ENCODE measurements at regions not wholly inside any gene's neighbourhood (a gene's known extent, or its start where the extent isn't known, plus 50 kb on each side); places are given as distances from the start of the nearest gene placed in this dataset.
"Not testable (repeated sequence)": the region's sequence is repeated elsewhere in the genome, so short reads cannot be mapped to it uniquely, and the experiment has no call there.

DNA sequence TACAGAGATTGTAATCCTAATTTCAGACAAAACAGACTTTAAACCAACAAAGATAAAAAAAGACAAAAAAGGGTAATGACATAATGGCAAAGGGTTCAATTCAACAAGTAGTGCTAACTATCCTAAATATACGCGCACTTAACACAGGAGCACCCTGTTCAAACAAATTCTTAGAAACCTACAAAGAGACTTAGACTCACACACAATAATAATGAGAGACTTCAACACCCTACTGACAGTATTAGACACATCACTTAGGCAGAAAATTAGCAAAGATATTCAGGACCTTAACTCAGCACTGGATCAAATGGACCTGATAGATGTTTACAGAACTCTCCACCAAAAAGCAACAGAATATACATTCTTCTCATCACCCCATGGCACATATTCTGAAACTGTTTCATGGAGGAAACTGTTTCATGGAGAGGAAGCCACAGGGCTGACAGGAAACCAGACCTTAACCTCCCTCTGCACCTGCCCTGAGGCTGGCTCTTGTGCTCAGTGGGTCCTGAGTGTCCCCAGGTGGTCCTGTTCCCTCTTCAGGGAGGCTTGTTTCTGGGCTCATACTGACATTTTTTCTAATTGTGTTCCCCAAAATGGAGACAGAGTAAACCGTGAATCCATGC, 54.7 kb downstream of the OR4M2 start:
- not testable (repeated sequence) for DNase-seq; H3K4me1 Mint-ChIP-seq (ENCODE audit: low read depth); H3K27ac Mint-ChIP-seq; H3K4me3 Mint-ChIP-seq; H3K9me3 Mint-ChIP-seq; H3K27me3 Mint-ChIP-seq (ENCODE audit: insufficient read depth); H3K36me3 Mint-ChIP-seq (ENCODE audit: low read depth)

DNA sequence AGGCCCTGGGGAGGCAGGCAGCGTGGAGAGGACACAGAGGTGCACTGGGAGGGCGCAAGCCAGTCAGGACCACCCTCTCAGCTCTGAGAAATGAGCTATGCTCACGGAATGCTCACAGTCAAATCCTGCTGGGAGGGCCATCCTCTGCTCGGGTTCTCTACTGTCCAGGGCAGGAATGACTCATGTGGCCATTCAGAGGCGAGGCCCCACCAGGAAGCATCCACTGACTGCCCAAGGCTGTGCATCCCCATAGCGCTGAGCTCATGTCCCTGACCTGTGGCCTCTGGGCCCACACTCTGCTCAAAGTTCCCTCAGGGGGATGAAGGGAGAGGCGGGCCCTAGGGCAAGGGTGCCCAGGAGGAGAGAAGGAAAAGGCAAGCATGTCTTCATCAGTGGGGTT, 57.2 kb downstream of the OR4M2 start:
- not testable (repeated sequence) for H3K27me3 Mint-ChIP-seq (ENCODE audit: insufficient read depth); H3K4me3 Mint-ChIP-seq; H3K4me1 Mint-ChIP-seq (ENCODE audit: low read depth)

DNA sequence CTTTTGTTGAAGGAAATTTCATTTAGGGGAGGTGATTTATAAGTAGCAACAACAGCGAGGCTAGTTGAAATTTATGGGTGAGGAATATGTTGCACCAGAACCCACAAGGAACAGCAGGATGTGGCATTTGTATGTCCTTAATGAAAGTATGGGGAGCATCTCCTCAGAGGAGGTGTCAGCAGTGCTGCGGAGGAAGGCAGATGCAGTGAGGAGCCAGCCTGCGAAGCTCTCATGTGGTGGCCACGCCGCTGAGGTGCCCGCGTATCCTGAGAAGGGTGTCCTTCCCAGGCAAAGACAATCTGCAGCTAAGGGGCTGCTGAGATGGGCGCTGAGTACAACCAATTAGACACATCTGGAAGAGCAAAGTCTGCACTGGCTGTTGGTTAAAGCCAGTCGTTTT, 60.8 kb downstream of the OR4M2 start:
- H3K4me1 Mint-ChIP-seq (ENCODE audit: low read depth); H3K27ac Mint-ChIP-seq: not testable (repeated sequence)

More for the DNA sequence above, 57.2 kb downstream of the OR4M2 start:
- not testable (repeated sequence) for H3K9me3 Mint-ChIP-seq; DNase-seq; H3K36me3 Mint-ChIP-seq (ENCODE audit: low read depth); H3K27ac Mint-ChIP-seq

DNA sequence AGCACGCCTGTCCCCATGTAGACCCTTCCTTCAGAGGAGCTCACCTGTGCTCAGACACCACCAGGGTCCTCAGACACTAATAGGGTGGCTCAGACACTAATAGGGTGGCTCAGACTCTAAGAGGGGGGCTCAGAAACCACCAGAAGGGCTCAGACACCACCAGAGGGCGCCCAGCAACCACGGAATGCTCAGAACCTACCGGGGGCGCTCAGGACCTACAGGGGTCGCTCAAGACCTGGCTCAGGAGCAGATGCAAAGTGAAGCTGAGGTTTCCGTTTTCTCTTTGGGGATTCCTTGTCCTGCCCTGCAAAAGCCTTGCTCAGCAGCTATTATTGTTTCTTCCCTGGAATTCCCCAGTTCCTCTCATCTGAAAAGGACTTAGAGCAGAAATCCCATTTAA, 67.8 kb downstream of the OR4M2 start:
- H3K4me3 Mint-ChIP-seq; DNase-seq; H3K27ac Mint-ChIP-seq; H3K9me3 Mint-ChIP-seq; H3K36me3 Mint-ChIP-seq (ENCODE audit: low read depth); H3K27me3 Mint-ChIP-seq (ENCODE audit: insufficient read depth); H3K4me1 Mint-ChIP-seq (ENCODE audit: low read depth): not testable (repeated sequence)

More for the DNA sequence above, 60.8 kb downstream of the OR4M2 start:
- H3K36me3 Mint-ChIP-seq (ENCODE audit: low read depth); H3K9me3 Mint-ChIP-seq; H3K27me3 Mint-ChIP-seq (ENCODE audit: insufficient read depth); DNase-seq; H3K4me3 Mint-ChIP-seq: not testable (repeated sequence)

DNA sequence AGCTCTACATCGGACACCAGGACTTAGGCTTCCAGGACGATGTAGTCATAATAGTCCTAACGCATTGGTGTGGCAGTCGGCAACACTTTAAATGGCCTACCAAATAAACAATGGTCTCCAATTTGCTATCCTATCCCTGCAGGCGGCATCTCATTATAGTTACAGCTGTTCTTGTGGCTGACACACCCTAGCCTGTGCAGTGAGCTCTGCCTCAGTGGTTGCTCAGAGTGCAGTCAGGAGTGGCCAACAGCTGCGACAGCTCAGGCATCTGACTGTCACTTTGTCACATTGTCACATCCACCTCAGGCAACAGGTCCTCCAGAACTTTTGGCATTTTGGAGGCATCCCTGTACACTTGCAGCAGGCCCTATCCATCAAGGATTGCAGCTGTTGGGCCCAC, 77.9 kb downstream of the OR4M2 start:
- not testable (repeated sequence) for H3K9me3 Mint-ChIP-seq; H3K4me3 Mint-ChIP-seq; H3K27ac Mint-ChIP-seq; H3K27me3 Mint-ChIP-seq (ENCODE audit: insufficient read depth); DNase-seq; H3K4me1 Mint-ChIP-seq (ENCODE audit: low read depth); H3K36me3 Mint-ChIP-seq (ENCODE audit: low read depth)

DNA sequence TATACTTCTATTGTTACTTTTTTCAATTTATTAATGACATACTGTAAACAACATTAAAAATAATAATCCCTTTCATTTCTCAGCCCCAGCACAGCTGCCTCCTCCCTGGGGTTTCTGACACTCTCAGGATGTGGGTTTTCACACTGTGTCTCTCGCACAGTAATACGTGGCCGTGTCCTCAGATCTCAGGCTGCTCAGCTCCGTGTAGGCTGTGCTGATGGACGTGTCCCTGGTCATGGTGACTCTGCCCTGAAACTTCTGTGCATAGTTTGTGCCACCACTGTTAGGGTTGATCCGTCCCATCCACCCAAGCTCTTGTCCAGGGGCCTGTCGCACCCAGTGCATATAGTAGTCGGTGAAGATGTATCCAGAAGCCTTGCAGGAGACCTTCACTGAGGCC, 80.0 kb downstream of the OR4M2 start:
- not testable (repeated sequence) for H3K27me3 Mint-ChIP-seq (ENCODE audit: insufficient read depth); H3K27ac Mint-ChIP-seq; H3K4me1 Mint-ChIP-seq (ENCODE audit: low read depth); H3K4me3 Mint-ChIP-seq; DNase-seq; H3K36me3 Mint-ChIP-seq (ENCODE audit: low read depth); H3K9me3 Mint-ChIP-seq

DNA sequence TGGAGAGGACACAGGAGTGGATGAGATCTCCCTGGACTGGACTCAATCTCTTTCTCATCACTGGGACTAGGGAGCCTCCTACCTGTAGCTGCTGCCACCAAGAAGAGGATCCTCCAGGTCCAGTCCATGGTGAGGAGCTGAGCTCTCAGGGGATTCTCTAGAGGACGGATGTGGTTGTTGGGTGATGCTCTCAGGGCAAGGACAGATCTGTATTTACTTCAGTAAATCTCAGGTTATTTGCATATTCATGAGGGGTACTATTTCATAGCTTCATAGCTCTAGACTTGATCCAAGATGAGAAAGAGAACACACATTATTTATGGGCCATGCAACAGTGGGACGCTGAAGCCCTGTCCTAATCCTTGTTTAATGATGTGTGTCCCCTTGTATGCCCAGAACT, 80.4 kb downstream of the OR4M2 start:
- not testable (repeated sequence) for H3K4me3 Mint-ChIP-seq; H3K27me3 Mint-ChIP-seq (ENCODE audit: insufficient read depth); DNase-seq; H3K4me1 Mint-ChIP-seq (ENCODE audit: low read depth); H3K36me3 Mint-ChIP-seq (ENCODE audit: low read depth); H3K27ac Mint-ChIP-seq; H3K9me3 Mint-ChIP-seq

DNA sequence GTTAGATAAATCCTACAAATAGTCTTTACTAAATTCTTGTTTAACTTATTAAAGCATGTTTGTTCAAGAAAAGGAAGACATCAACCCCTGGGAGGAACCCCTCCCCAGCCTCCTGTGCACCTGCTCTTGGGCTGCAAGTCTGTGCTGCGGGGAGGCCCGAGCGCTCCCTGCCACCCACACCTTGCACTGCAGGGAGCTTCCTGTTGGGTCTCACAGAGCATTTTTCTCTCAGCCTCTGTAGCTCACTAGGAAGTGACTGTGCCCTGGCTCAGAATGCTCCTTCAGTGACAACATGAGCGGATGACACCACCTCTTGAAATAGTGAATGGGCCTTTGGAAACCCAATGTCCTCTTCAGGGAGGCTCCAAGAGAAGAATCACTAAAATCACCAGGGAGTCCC, 81.1 kb downstream of the OR4M2 start:
- H3K4me1 Mint-ChIP-seq (ENCODE audit: low read depth); DNase-seq; H3K27ac Mint-ChIP-seq; H3K4me3 Mint-ChIP-seq; H3K9me3 Mint-ChIP-seq; H3K36me3 Mint-ChIP-seq (ENCODE audit: low read depth); H3K27me3 Mint-ChIP-seq (ENCODE audit: insufficient read depth): not testable (repeated sequence)

DNA sequence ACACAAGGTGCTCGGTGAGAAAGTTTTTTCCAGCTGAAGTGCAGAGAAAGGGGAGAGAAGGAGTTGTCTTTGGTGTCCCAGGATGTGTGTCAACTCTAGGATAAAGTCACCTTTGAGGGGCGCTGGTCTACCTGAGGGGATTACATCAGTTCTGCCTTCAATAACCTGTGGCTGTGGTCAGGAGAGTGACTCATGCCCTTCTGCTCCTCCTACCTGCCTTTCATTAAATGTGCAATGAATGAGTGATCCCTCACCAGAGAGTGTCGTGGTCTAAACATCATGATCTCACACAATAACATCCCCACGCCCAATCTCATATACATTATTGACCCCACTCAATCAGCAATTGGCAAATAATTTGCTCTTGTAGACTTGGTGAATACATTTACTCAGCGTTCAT, 83.4 kb downstream of the OR4M2 start:
- H3K27me3 Mint-ChIP-seq (ENCODE audit: insufficient read depth); H3K36me3 Mint-ChIP-seq (ENCODE audit: low read depth); DNase-seq; H3K4me1 Mint-ChIP-seq (ENCODE audit: low read depth); H3K9me3 Mint-ChIP-seq; H3K4me3 Mint-ChIP-seq; H3K27ac Mint-ChIP-seq: not testable (repeated sequence)

DNA sequence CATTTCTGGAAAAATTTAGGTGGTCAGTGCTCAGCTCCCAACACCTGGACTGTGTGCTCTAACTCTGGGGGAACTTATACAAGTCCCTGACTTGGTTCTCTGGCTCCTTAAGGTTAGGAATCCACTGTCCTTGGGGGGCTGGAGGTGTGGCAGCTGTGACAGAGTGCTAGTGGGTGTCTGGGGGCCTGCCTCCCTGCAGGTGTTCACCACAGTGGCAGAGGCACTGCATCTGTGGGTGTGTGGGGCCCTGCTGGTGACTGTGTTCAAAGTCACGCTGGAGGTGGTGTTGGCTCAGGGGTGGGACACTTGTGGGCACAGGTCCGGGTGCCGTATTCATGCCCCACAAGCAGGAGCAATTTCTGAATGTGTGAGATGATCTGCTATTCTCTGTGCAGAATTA, 87.2 kb downstream of the OR4M2 start:
- H3K36me3 Mint-ChIP-seq (ENCODE audit: low read depth); H3K4me1 Mint-ChIP-seq (ENCODE audit: low read depth); H3K9me3 Mint-ChIP-seq; H3K27me3 Mint-ChIP-seq (ENCODE audit: insufficient read depth); H3K27ac Mint-ChIP-seq; H3K4me3 Mint-ChIP-seq; DNase-seq: not testable (repeated sequence)

DNA sequence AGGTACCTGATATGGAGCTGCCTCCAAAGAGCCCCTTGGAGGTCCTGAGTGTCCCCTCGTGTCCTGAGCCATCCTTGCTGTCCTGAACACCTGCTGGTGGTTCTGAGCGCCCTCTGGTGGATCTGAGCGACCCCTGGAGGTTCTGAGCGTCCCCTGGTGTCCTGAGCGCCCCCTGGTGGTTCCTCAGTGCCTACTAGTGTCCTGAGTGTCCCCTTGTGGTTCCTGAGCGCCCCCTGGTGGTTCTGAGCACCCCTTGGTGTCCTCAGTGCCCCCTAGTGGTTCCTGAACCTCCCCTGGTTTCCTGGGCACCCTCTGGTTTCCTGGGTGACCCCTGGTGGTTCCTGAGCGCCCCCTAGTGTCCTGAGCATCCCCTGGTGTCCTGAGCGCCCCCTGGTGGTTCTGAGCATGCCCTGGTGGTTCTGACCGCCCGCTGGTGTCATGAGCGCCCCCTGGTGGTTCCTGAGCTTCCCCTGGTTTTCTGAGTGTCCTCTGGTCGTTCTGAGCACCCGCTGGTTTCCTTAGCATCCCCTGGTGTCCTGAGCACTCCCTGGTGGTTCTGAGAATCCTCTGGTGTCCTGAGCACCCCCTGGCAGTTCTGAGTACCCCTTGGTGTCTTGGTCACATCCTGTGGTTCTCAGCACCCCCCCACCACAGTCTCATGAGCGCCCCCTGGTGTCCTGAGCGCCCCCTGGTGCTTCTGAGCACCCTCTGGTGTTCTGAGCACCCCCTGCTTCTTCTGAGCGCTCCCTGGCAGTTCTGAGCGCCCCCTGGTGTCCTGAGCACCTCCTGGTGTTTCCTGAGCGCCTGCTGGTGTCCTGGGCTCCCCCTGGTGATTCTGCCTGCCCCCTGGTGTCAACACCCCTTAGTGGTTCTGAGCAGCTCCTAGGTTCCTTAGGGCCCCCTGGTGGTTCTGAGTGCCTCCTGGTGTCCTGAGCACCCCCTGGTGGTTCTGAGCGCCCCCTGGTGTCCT, 93.0 kb downstream of the OR4M2 start:
- H3K27me3 Mint-ChIP-seq (ENCODE audit: insufficient read depth); H3K36me3 Mint-ChIP-seq (ENCODE audit: low read depth); H3K27ac Mint-ChIP-seq; H3K4me3 Mint-ChIP-seq; H3K4me1 Mint-ChIP-seq (ENCODE audit: low read depth); DNase-seq; H3K9me3 Mint-ChIP-seq: not testable (repeated sequence)

DNA sequence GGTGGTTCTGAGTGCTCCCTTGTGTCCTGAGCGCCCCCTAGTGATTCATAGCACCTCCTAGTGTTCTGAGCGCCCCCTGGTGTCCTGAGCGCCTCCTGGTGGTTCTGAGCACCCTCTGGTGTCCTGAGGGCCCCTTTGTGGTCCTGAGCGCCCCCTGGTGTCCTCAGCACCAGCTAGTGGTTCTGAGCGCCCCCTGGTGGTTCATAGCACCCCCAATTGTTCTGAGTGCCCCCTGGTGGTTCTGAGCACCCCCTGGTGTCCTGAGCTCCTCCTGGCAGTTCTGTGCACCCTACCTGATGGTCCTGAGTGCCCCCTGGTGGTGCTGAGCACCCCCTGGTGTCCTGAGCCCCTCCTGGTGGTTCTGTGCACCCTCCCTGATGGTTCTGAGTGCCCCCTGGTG, 93.8 kb downstream of the OR4M2 start:
- not testable (repeated sequence) for H3K4me1 Mint-ChIP-seq (ENCODE audit: low read depth); H3K27me3 Mint-ChIP-seq (ENCODE audit: insufficient read depth); H3K27ac Mint-ChIP-seq; H3K9me3 Mint-ChIP-seq; DNase-seq; H3K36me3 Mint-ChIP-seq (ENCODE audit: low read depth); H3K4me3 Mint-ChIP-seq

DNA sequence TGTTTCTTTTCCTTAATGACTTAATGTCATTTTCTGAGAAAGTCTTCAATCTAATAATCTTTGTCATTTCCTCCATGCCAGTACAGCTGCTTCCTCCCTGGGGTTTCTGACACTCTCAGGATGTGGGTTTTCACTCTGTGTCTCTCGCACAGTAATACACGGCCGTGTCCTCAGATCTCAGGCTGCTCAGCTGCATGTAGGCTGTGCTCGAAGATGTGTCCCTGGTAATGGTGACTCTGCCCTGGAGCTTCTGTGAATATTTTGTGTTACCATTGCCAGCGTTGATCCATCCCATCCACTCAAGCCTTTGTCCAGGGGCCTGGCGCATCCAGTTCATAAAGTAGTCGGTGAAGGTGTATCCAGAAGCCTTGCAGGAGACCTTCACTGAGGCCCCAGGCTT, 97.6 kb downstream of the OR4M2 start:
- H3K27me3 Mint-ChIP-seq (ENCODE audit: insufficient read depth); H3K4me3 Mint-ChIP-seq; H3K4me1 Mint-ChIP-seq (ENCODE audit: low read depth); DNase-seq; H3K9me3 Mint-ChIP-seq; H3K36me3 Mint-ChIP-seq (ENCODE audit: low read depth); H3K27ac Mint-ChIP-seq: not testable (repeated sequence)

DNA sequence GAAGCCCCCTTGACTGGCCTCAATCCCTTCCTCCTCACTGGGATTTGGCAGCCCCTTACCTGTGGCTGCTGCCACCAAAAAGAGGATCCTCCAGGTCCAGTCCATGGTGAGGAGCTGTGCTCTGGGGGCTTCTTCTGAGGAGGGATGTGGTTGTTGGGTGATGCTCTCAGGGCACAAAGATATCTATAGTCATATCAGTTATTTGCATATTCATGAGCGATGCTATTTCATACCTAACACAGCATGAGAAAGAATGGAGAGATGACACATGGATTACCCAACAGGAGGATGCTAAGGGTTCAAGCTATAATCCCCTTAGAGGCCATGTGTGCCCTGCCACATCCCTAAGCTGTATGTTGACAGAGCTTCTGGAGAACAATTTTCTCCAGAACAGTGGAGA, 98.1 kb downstream of the OR4M2 start:
- H3K9me3 Mint-ChIP-seq; H3K4me1 Mint-ChIP-seq (ENCODE audit: low read depth); H3K27me3 Mint-ChIP-seq (ENCODE audit: insufficient read depth); H3K4me3 Mint-ChIP-seq; DNase-seq; H3K27ac Mint-ChIP-seq; H3K36me3 Mint-ChIP-seq (ENCODE audit: low read depth): not testable (repeated sequence)
